OCI-LY1 (cell line): ENCODE measurements at regions not wholly inside any gene's neighbourhood (a gene's known extent, or its start where the extent isn't known, plus 50 kb on each side); places are given as distances from the start of the nearest gene placed in this dataset.

Experiments
- H2AFZ ChIP-seq: fragments of 200-600 bp; sonication (generic), shearing (Covaris generic); 2 replicates; pipeline ENCODE4 v1.6.0; 2014; ENCODE audit warnings: antibody characterized with exemption, mild to moderate bottlenecking, low read length
- H3F3A ChIP-seq: fragments of 200-600 bp; sonication (generic), shearing (Covaris generic); 2 replicates; pipeline ENCODE4 v1.6.0; 2014; ENCODE audit warnings: mild to moderate bottlenecking, antibody characterized with exemption, low read length, moderate library complexity; ENCODE audit not compliant: insufficient read depth
- H3K27ac ChIP-seq: fragments of 200-600 bp; sonication (generic); 2 replicates; pipeline ENCODE4 v1.5.1; 2014; ENCODE audit warnings: low read length, mixed run types, mild to moderate bottlenecking, low read depth; ENCODE audit not compliant: poor library complexity, severe bottlenecking
- H3K27me3 ChIP-seq: fragments of 200-600 bp; sonication (generic); 2 replicates; pipeline ENCODE4 v1.6.0; 2014; ENCODE audit warnings: antibody characterized with exemption, mild to moderate bottlenecking, low read length, moderate library complexity; ENCODE audit not compliant: insufficient read depth
- H3K36me3 ChIP-seq: fragments of 200-600 bp; sonication (generic); 2 replicates; pipeline ENCODE4 v1.6.1; 2014; ENCODE audit warnings: mild to moderate bottlenecking, antibody characterized with exemption, low read length, moderate library complexity, mixed read lengths; ENCODE audit not compliant: insufficient read depth
- H3K4me1 ChIP-seq: fragments of 200-600 bp; sonication (generic); 2 replicates; pipeline ENCODE4 v1.5.1; 2014; ENCODE audit warnings: mild to moderate bottlenecking, low read length, moderate library complexity; ENCODE audit not compliant: insufficient read depth, severe bottlenecking
- H3K4me2 ChIP-seq: fragments of 200-600 bp; sonication (generic), shearing (Covaris generic); 2 replicates; pipeline ENCODE4 v1.6.1; 2014; ENCODE audit warnings: low read length
- H3K4me3 ChIP-seq: fragments of 200-600 bp; sonication (generic); 2 replicates; pipeline ENCODE4 v1.5.1; 2014; ENCODE audit warnings: low read length, low read depth, mild to moderate bottlenecking, mixed read lengths; ENCODE audit not compliant: poor library complexity, severe bottlenecking
- H3K79me2 ChIP-seq: fragments of 200-600 bp; shearing (Covaris generic); 2 replicates; pipeline ENCODE4 v1.6.1; 2016; ENCODE audit warnings: mixed run types, low read length, mixed read lengths; ENCODE audit not compliant: insufficient read depth
- H3K9ac ChIP-seq: fragments of 200-600 bp; sonication (generic), shearing (Covaris generic); 2 replicates; pipeline ENCODE4 v1.6.1; 2014; ENCODE audit warnings: mild to moderate bottlenecking, low read length, mixed read lengths
- H3K9me2 ChIP-seq: fragments of 200-600 bp; sonication (generic), shearing (Covaris generic); 2 replicates; pipeline ENCODE4 v1.6.1; 2014; ENCODE audit warnings: low read depth, mild to moderate bottlenecking, low read length, mixed read lengths
- H3K9me3 ChIP-seq: fragments of 200-600 bp; shearing (Covaris generic); 2 replicates; pipeline ENCODE4 v1.6.1; 2014; ENCODE audit warnings: low read length, mixed read lengths
- H4K20me1 ChIP-seq: fragments of 200-600 bp; sonication (generic), shearing (Covaris generic); 2 replicates; pipeline ENCODE4 v1.6.0; 2016; ENCODE audit warnings: mild to moderate bottlenecking, low read length; ENCODE audit not compliant: insufficient read depth
- CTCF ChIP-seq: fragments of 200-600 bp; sonication (generic), shearing (Covaris generic); IDR thresholded peaks from 2 replicates; pipeline ENCODE4 v1.5.1; 2017; ENCODE audit warnings: mild to moderate bottlenecking, antibody characterized with exemption, low read length, moderate library complexity, mixed read lengths
- EZH2 ChIP-seq: fragments of 200-600 bp; sonication (generic), shearing (Covaris generic); IDR thresholded peaks from 2 replicates; pipeline ENCODE4 v1.8.0; 2017; ENCODE audit warnings: borderline replicate concordance, mixed run types, mild to moderate bottlenecking, antibody characterized with exemption, low read length, moderate library complexity, mixed read lengths

GRCh38 chr17:72321896-72322295 is 201.1 kb downstream of the SOX9 start:
- TF ChIP-seq CTCF: no peak

DNA sequence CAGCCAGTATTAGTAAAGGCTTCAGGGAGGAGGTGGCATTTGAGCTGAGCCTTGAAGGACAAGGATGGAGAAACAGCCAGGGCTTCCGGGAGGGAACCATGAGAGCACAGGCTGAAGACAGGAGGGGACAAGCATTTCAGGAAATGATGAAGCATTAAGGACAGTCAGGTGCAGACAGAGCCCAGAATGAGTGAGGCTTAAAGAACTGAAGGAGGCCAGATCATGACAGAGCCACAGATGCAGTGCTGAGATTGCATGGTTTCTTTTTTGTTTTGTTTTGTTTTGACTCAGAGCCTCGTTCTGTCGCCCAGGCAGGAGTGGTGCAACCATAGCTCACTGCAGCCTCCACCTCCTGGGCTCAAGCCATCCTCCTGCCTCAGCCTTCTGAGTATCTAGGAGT is 211.5 kb downstream of the SOX9 start:
- H3K9ac ChIP-seq: no peak overlapping the region
- H3K79me2 ChIP-seq: no peaks in the 10 kb centered on the region
- no peaks in the 10 kb centered on the region for H3K9me2 ChIP-seq
- H2AFZ ChIP-seq: no peak overlapping the region
- H3F3A ChIP-seq: no peaks in the 10 kb centered on the region
- H3K4me2 ChIP-seq: no peak overlapping the region
- H3K27ac ChIP-seq: no peak overlapping the region
- H3K36me3 ChIP-seq: no peaks in the 10 kb centered on the region
- no peak for TF ChIP-seq CTCF
- no peaks in the 10 kb centered on the region for H4K20me1 ChIP-seq
- no peaks in the 10 kb centered on the region for H3K4me1 ChIP-seq
- H3K27me3 ChIP-seq: no peaks in the 10 kb centered on the region
- no peaks in the 10 kb centered on the region for H3K9me3 ChIP-seq
- H3K4me3 ChIP-seq: no peak overlapping the region

More at GRCh38 chr17:72321896-72322295, 201.1 kb downstream of the SOX9 start:
- Histone ChIP-seq H3K79me2 (no peaks in the 10 kb centered on the region), H3K4me1 (no peaks in the 10 kb centered on the region), H3K9ac (no peak overlapping the region), H3K27ac (no peak overlapping the region), H3K36me3 (no peaks in the 10 kb centered on the region), H3K9me3 (no peaks in the 10 kb centered on the region), H4K20me1 (no peaks in the 10 kb centered on the region), H3K27me3 (peaks cover 4% of the 10 kb centered on the region; the same call in 1 of the 2 replicates), H3K4me2 (no peak overlapping the region), H3F3A (no peaks in the 10 kb centered on the region), H2AFZ (no peak overlapping the region), H3K4me3 (no peak overlapping the region), H3K9me2 (no peaks in the 10 kb centered on the region)

GRCh38 chr17:72333570-72333969 is 212.8 kb downstream of the SOX9 start:
- Histone ChIP-seq H4K20me1 (no peaks in the 10 kb centered on the region), H3K4me2 (no peak overlapping the region)
- TF ChIP-seq EZH2 (no peak), CTCF (no peak)

More at GRCh38 chr17:72333570-72333969, 212.8 kb downstream of the SOX9 start:
- no peak overlapping the region for H3K9ac ChIP-seq
- H3K27ac ChIP-seq: no peak overlapping the region
- H3K4me3 ChIP-seq: no peak overlapping the region
- no peaks in the 10 kb centered on the region for H3K79me2 ChIP-seq
- H3K9me2 ChIP-seq: no peaks in the 10 kb centered on the region
- no peaks in the 10 kb centered on the region for H3K27me3 ChIP-seq
- H3K4me1 ChIP-seq: no peaks in the 10 kb centered on the region
- H3K9me3 ChIP-seq: no peaks in the 10 kb centered on the region
- H3K36me3 ChIP-seq: no peaks in the 10 kb centered on the region
- no peaks in the 10 kb centered on the region for H3F3A ChIP-seq
- no peak overlapping the region for H2AFZ ChIP-seq
